CD8-positive, alpha-beta memory T cell (primary cell): ENCODE measurements at regions not wholly inside any gene's neighbourhood (a gene's known extent, or its start where the extent isn't known, plus 50 kb on each side); places are given as distances from the start of the nearest gene placed in this dataset.

Experiments
- CTCF ChIA-PET: fragments of 350-600 bp; sonication (Branson Sonifier 250); formaldehyde crosslinking; loops from one replicate; lab custom pipeline; 2021; ENCODE audit warnings: antibody characterized with exemption; lab: Charles Lee
- POLR2A ChIA-PET: fragments of 350-600 bp; sonication (Branson Sonifier 250); formaldehyde crosslinking; loops from one replicate; lab custom pipeline; 2021; ENCODE audit warnings: antibody characterized with exemption; lab: Charles Lee
- DNase-seq, 5 donors: peaks; one replicate each; pipeline versions ENCODE4 v3.0.0 to v3.0.0-alpha.2; 2020 to 2022; ENCODE audit warnings: mixed read lengths in 1 of 5
- H3K27ac ChIP-seq: one replicate; pipeline ENCODE4 v1.7.0; 2013; ENCODE audit warnings: low read depth, mild to moderate bottlenecking, low read length, moderate library complexity
- H3K27me3 ChIP-seq: 2 replicates; pipeline ENCODE4 v1.7.0; 2013; ENCODE audit warnings: low read length, mild to moderate bottlenecking; ENCODE audit not compliant: insufficient read depth, poor library complexity, severe bottlenecking
- H3K36me3 ChIP-seq: 2 replicates; pipeline ENCODE4 v1.7.0; 2013; ENCODE audit warnings: mild to moderate bottlenecking, low read length, moderate library complexity; ENCODE audit not compliant: insufficient read depth
- H3K4me1 ChIP-seq: 2 replicates; pipeline ENCODE4 v1.7.0; 2013; ENCODE audit warnings: mild to moderate bottlenecking, low read length, moderate library complexity; ENCODE audit not compliant: insufficient read depth
- H3K4me3 ChIP-seq: 2 replicates; pipeline ENCODE4 v1.7.0; 2013; ENCODE audit warnings: mild to moderate bottlenecking, low read length
- H3K9me3 ChIP-seq: 2 replicates; pipeline ENCODE4 v1.7.0; 2013; ENCODE audit warnings: mild to moderate bottlenecking, low read length
- H3K27ac Mint-ChIP-seq, 8 donors: one replicate each; pipeline ENCODE4 v1.8.0; 2020 to 2021; ENCODE audit warnings: mixed read lengths in 8 of 8, mild to moderate bottlenecking in 6 of 8, inconsistent platforms in 3 of 8, moderate library complexity in 3 of 8
- H3K27me3 Mint-ChIP-seq, 2 donors: one replicate each; pipeline ENCODE4 v1.8.0; 2020 to 2021; ENCODE audit warnings: mixed read lengths in 2 of 2, mild to moderate bottlenecking in 1 of 2, moderate library complexity in 1 of 2
- H3K36me3 Mint-ChIP-seq, 3 donors: one replicate each; pipeline ENCODE4 v1.8.0; 2020 to 2021; ENCODE audit warnings: mixed read lengths in 3 of 3, inconsistent platforms in 1 of 3, mild to moderate bottlenecking in 1 of 3
- H3K4me1 Mint-ChIP-seq, 3 donors: one replicate each; pipeline ENCODE4 v1.8.0; 2020 to 2021; ENCODE audit warnings: mixed read lengths in 3 of 3, inconsistent platforms in 1 of 3, mild to moderate bottlenecking in 1 of 3
- H3K4me3 Mint-ChIP-seq, 7 donors: one replicate each; pipeline ENCODE4 v1.8.0; 2020 to 2021; ENCODE audit warnings: mixed read lengths in 7 of 7, mild to moderate bottlenecking in 6 of 7, moderate library complexity in 4 of 7, inconsistent platforms in 2 of 7
- H3K9me3 Mint-ChIP-seq, 5 donors: one replicate each; pipeline ENCODE4 v1.8.0; 2020 to 2022; ENCODE audit warnings: mixed read lengths in 5 of 5, mild to moderate bottlenecking in 3 of 5, moderate library complexity in 2 of 5, inconsistent platforms in 1 of 5

GRCh38 chr2:139918982-139919381, 1138.8 kb upstream of the NXPH2 start:
- Mint-ChIP-seq H3K36me3 (no peaks in the 10 kb centered on the region), H3K9me3 (peaks cover 10 to 28% (median 17%) of the 10 kb centered on the region in 5 donors), H3K4me3 (no peak overlapping the region)

GRCh38 chr2:139917690-139918384, 1137.6 kb upstream of the NXPH2 start:
- H3K27ac ChIP-seq: no peak overlapping the region
- Mint-ChIP-seq H3K27me3 (no peaks in the 10 kb centered on the region), H3K36me3 (no peaks in the 10 kb centered on the region), H3K27ac (no peak overlapping the region), H3K9me3 (peaks cover 10 to 28% (median 19%) of the 10 kb centered on the region in 5 donors), H3K4me1 (no peaks in the 10 kb centered on the region), H3K4me3 (no peak overlapping the region)
- H3K9me3 ChIP-seq: no peaks in the 10 kb centered on the region
- DNase-seq: no peak
- H3K4me1 ChIP-seq: no peaks in the 10 kb centered on the region
- ChIA-PET POLR2A (interaction anchor here (0.6 kb wide), 1 partner anchor 270 kb away, joined by 3 read pairs; no protein-coding TSS in a partner anchor), CTCF (no interaction called here)
- no peak overlapping the region for H3K4me3 ChIP-seq
- no peaks in the 10 kb centered on the region for H3K36me3 ChIP-seq
- H3K27me3 ChIP-seq: no peaks in the 10 kb centered on the region

More at GRCh38 chr2:139918982-139919381, 1138.8 kb upstream of the NXPH2 start:
- no peak overlapping the region for H3K27ac ChIP-seq
- no peaks in the 10 kb centered on the region for H3K27me3 ChIP-seq
- no peak for DNase-seq
- no peaks in the 10 kb centered on the region for H3K36me3 ChIP-seq
- Mint-ChIP-seq H3K27me3 (no peaks in the 10 kb centered on the region), H3K27ac (no peak overlapping the region), H3K4me1 (no peaks in the 10 kb centered on the region)
- H3K9me3 ChIP-seq: no peaks in the 10 kb centered on the region
- H3K4me3 ChIP-seq: no peak overlapping the region
- POLR2A ChIA-PET: no interaction called here
- CTCF ChIA-PET: no interaction called here
- no peaks in the 10 kb centered on the region for H3K4me1 ChIP-seq

- Histone ChIP-seq H3K27me3 (no peaks in the 10 kb centered on the region), H3K27ac (no peak overlapping the region), H3K4me3 (no peak overlapping the region), H3K36me3 (no peaks in the 10 kb centered on the region), H3K9me3 (no peaks in the 10 kb centered on the region), H3K4me1 (no peaks in the 10 kb centered on the region)
- H3K27me3 Mint-ChIP-seq: no peaks in the 10 kb centered on the region
- peaks cover 11 to 31% (median 26%) of the 10 kb centered on the region in 5 donors for H3K9me3 Mint-ChIP-seq
- no peaks in the 10 kb centered on the region for H3K4me1 Mint-ChIP-seq
- no peaks in the 10 kb centered on the region for H3K36me3 Mint-ChIP-seq
- POLR2A ChIA-PET: no interaction called here
- CTCF ChIA-PET: no interaction called here
- H3K4me3 Mint-ChIP-seq: no peak overlapping the region
- DNase-seq: no peak
- no peak overlapping the region for H3K27ac Mint-ChIP-seq
These were observed 1136.6 kb upstream of the NXPH2 start for GRCh38 chr2:139916822-139917221.

- H3K27ac Mint-ChIP-seq: no peak overlapping the region
- no peaks in the 10 kb centered on the region for H3K4me1 ChIP-seq
- POLR2A ChIA-PET: no interaction called here
These were observed 1131.0 kb upstream of the NXPH2 start for GRCh38 chr2:139911160-139911559.

GRCh38 chr2:139909136-139909535, 1128.9 kb upstream of the NXPH2 start:
- Histone ChIP-seq H3K4me3 (no peak overlapping the region), H3K36me3 (no peaks in the 10 kb centered on the region), H3K27ac (no peak overlapping the region), H3K9me3 (no peaks in the 10 kb centered on the region), H3K27me3 (no peaks in the 10 kb centered on the region), H3K4me1 (no peaks in the 10 kb centered on the region)
- H3K27ac Mint-ChIP-seq: no peak overlapping the region
- ChIA-PET POLR2A (no interaction called here), CTCF (no interaction called here)
- no peak overlapping the region for H3K4me3 Mint-ChIP-seq
- H3K36me3 Mint-ChIP-seq: no peaks in the 10 kb centered on the region
- H3K4me1 Mint-ChIP-seq: no peaks in the 10 kb centered on the region
- DNase-seq: no peak
- no peaks in the 10 kb centered on the region for H3K27me3 Mint-ChIP-seq
- peaks cover 10 to 37% (median 25%) of the 10 kb centered on the region in 5 donors for H3K9me3 Mint-ChIP-seq

More at GRCh38 chr2:139911160-139911559, 1131.0 kb upstream of the NXPH2 start:
- Histone ChIP-seq H3K27me3 (no peaks in the 10 kb centered on the region), H3K27ac (no peak overlapping the region), H3K4me3 (no peak overlapping the region), H3K36me3 (no peaks in the 10 kb centered on the region), H3K9me3 (no peaks in the 10 kb centered on the region)
- Mint-ChIP-seq H3K4me1 (no peaks in the 10 kb centered on the region), H3K27me3 (no peaks in the 10 kb centered on the region), H3K4me3 (no peak overlapping the region), H3K36me3 (no peaks in the 10 kb centered on the region), H3K9me3 (peaks cover 10 to 39% (median 22%) of the 10 kb centered on the region in 5 donors)
- no peak for DNase-seq
- CTCF ChIA-PET: no interaction called here

- Mint-ChIP-seq H3K27me3 (no peaks in the 10 kb centered on the region), H3K9me3 (peaks cover 6 to 36% (median 11%) of the 10 kb centered on the region in 5 donors), H3K27ac (no peak overlapping the region), H3K4me3 (no peak overlapping the region), H3K36me3 (no peaks in the 10 kb centered on the region), H3K4me1 (no peaks in the 10 kb centered on the region)
- Histone ChIP-seq H3K4me1 (no peaks in the 10 kb centered on the region), H3K27ac (no peak overlapping the region), H3K4me3 (no peak overlapping the region), H3K27me3 (no peaks in the 10 kb centered on the region), H3K36me3 (no peaks in the 10 kb centered on the region), H3K9me3 (no peaks in the 10 kb centered on the region)
- POLR2A ChIA-PET: no interaction called here
- CTCF ChIA-PET: no interaction called here
- DNase-seq: no peak
These were observed 1125.4 kb upstream of the NXPH2 start for GRCh38 chr2:139905624-139906023.

- H3K27me3 Mint-ChIP-seq: no peaks in the 10 kb centered on the region
- peaks cover 1 to 26% (median 13%) of the 10 kb centered on the region in 5 donors for H3K9me3 Mint-ChIP-seq
- H3K4me1 ChIP-seq: no peaks in the 10 kb centered on the region
- no peak for DNase-seq
- no peaks in the 10 kb centered on the region for H3K9me3 ChIP-seq
- no peaks in the 10 kb centered on the region for H3K36me3 Mint-ChIP-seq
- no peaks in the 10 kb centered on the region for H3K4me1 Mint-ChIP-seq
- H3K27me3 ChIP-seq: no peaks in the 10 kb centered on the region
- no peak overlapping the region for H3K27ac Mint-ChIP-seq
- POLR2A ChIA-PET: no interaction called here
- no peak overlapping the region for H3K4me3 ChIP-seq
- no peak overlapping the region for H3K27ac ChIP-seq
- CTCF ChIA-PET: no interaction called here
- H3K4me3 Mint-ChIP-seq: no peak overlapping the region
- H3K36me3 ChIP-seq: no peaks in the 10 kb centered on the region
These were observed 1111.4 kb upstream of the NXPH2 start for GRCh38 chr2:139891636-139892035.

- Mint-ChIP-seq H3K9me3 (peaks cover 3 to 19% (median 19%) of the 10 kb centered on the region in 5 donors), H3K27me3 (no peaks in the 10 kb centered on the region), H3K4me1 (no peaks in the 10 kb centered on the region), H3K4me3 (no peak overlapping the region), H3K36me3 (no peaks in the 10 kb centered on the region), H3K27ac (no peak overlapping the region)
- no peaks in the 10 kb centered on the region for H3K4me1 ChIP-seq
- no peaks in the 10 kb centered on the region for H3K36me3 ChIP-seq
- no peaks in the 10 kb centered on the region for H3K9me3 ChIP-seq
- H3K4me3 ChIP-seq: no peak overlapping the region
- no peak for DNase-seq
- POLR2A ChIA-PET: no interaction called here
- no peaks in the 10 kb centered on the region for H3K27me3 ChIP-seq
- no peak overlapping the region for H3K27ac ChIP-seq
- CTCF ChIA-PET: no interaction called here
These were observed 1105.8 kb upstream of the NXPH2 start for GRCh38 chr2:139885921-139886498.
